ENCODE measurements at regions not wholly inside any gene's neighbourhood (a gene's known extent, or its start where the extent isn't known, plus 50 kb on each side); places are given as distances from the start of the nearest gene placed in this dataset.
"Not testable (repeated sequence)": the region's sequence is repeated elsewhere in the genome, so short reads cannot be mapped to it uniquely, and the experiment has no call there.

GRCh38 chr3:82382831-82383230 is 621.4 kb upstream of the GBE1 start:
- Histone ChIP-seq H3K4me3 (ENCODE audit: severe bottlenecking) (no peak overlapping the region), H3K27ac (ENCODE audit: poor library complexity, severe bottlenecking) (no peak overlapping the region), H3K27me3 (ENCODE audit: insufficient read depth, poor library complexity, severe bottlenecking) (no peaks in the 10 kb centered on the region), H3K4me1 (ENCODE audit: insufficient read depth, poor library complexity, severe bottlenecking) (no peaks in the 10 kb centered on the region), H3K36me3 (ENCODE audit: low read depth) (no peaks in the 10 kb centered on the region), H3K9me3 (ENCODE audit: severe bottlenecking) (peaks cover 2% of the 10 kb centered on the region)
- DNase-seq (ENCODE audit: low spot score) (no peak), ATAC-seq (ENCODE audit: low read depth) (no peak)
- TF ChIP-seq CTCF (IDR thresholded peaks at IDR 0.05; ENCODE audit: poor library complexity, severe bottlenecking), result no peak

GRCh38 chr3:82378392-82378791 is 616.9 kb upstream of the GBE1 start:
- H3K27me3 ChIP-seq (ENCODE audit: insufficient read depth, poor library complexity, severe bottlenecking), result no peaks in the 10 kb centered on the region
- no peak for DNase-seq (ENCODE audit: low spot score)
- ATAC-seq (ENCODE audit: low read depth), result no peak
- H3K4me1 ChIP-seq (ENCODE audit: insufficient read depth, poor library complexity, severe bottlenecking), result no peaks in the 10 kb centered on the region
- no peak overlapping the region for H3K27ac ChIP-seq (ENCODE audit: poor library complexity, severe bottlenecking)
- peaks cover 7% of the 10 kb centered on the region for H3K9me3 ChIP-seq (ENCODE audit: severe bottlenecking)
- no peak overlapping the region for H3K4me3 ChIP-seq (ENCODE audit: severe bottlenecking)
- H3K36me3 ChIP-seq (ENCODE audit: low read depth), result no peaks in the 10 kb centered on the region
- TF ChIP-seq CTCF (IDR thresholded peaks at IDR 0.05; ENCODE audit: poor library complexity, severe bottlenecking), result no peak

- H3K36me3 ChIP-seq (ENCODE audit: low read depth), result no peaks in the 10 kb centered on the region
- no peak for DNase-seq (ENCODE audit: low spot score)
- H3K27me3 ChIP-seq (ENCODE audit: insufficient read depth, poor library complexity, severe bottlenecking), result no peaks in the 10 kb centered on the region
- no peaks in the 10 kb centered on the region for H3K4me1 ChIP-seq (ENCODE audit: insufficient read depth, poor library complexity, severe bottlenecking)
- no peak for ATAC-seq (ENCODE audit: low read depth)
- no peak overlapping the region for H3K4me3 ChIP-seq (ENCODE audit: severe bottlenecking)
- no peak for TF ChIP-seq CTCF (IDR thresholded peaks at IDR 0.05; ENCODE audit: poor library complexity, severe bottlenecking)
- no peak overlapping the region for H3K27ac ChIP-seq (ENCODE audit: poor library complexity, severe bottlenecking)
- peaks cover 7% of the 10 kb centered on the region for H3K9me3 ChIP-seq (ENCODE audit: severe bottlenecking)
Measured at GRCh38 chr3:82376883-82377282, 615.4 kb upstream of the GBE1 start.

GRCh38 chr3:82373833-82374232 is 612.4 kb upstream of the GBE1 start:
- not testable (repeated sequence) for H3K4me3 ChIP-seq (ENCODE audit: severe bottlenecking); H3K4me1 ChIP-seq (ENCODE audit: insufficient read depth, poor library complexity, severe bottlenecking); H3K9me3 ChIP-seq (ENCODE audit: severe bottlenecking); H3K27me3 ChIP-seq (ENCODE audit: insufficient read depth, poor library complexity, severe bottlenecking); ATAC-seq (ENCODE audit: low read depth); H3K36me3 ChIP-seq (ENCODE audit: low read depth); DNase-seq (ENCODE audit: low spot score); H3K27ac ChIP-seq (ENCODE audit: poor library complexity, severe bottlenecking)

GRCh38 chr3:82364827-82365226 is 603.4 kb upstream of the GBE1 start:
- Histone ChIP-seq H3K4me1 (ENCODE audit: insufficient read depth, poor library complexity, severe bottlenecking) (no peaks in the 10 kb centered on the region), H3K27me3 (ENCODE audit: insufficient read depth, poor library complexity, severe bottlenecking) (no peaks in the 10 kb centered on the region), H3K27ac (ENCODE audit: poor library complexity, severe bottlenecking) (no peak overlapping the region), H3K36me3 (ENCODE audit: low read depth) (no peaks in the 10 kb centered on the region), H3K9me3 (ENCODE audit: severe bottlenecking) (no peaks in the 10 kb centered on the region), H3K4me3 (ENCODE audit: severe bottlenecking) (no peak overlapping the region)
- no peak for DNase-seq (ENCODE audit: low spot score)
- ATAC-seq (ENCODE audit: low read depth), result no peak
- TF ChIP-seq CTCF (IDR thresholded peaks at IDR 0.05; ENCODE audit: poor library complexity, severe bottlenecking), result no peak
